ENCODE measurements at regions not wholly inside any gene's neighbourhood (a gene's known extent, or its start where the extent isn't known, plus 50 kb on each side); places are given as distances from the start of the nearest gene placed in this dataset.

DNA sequence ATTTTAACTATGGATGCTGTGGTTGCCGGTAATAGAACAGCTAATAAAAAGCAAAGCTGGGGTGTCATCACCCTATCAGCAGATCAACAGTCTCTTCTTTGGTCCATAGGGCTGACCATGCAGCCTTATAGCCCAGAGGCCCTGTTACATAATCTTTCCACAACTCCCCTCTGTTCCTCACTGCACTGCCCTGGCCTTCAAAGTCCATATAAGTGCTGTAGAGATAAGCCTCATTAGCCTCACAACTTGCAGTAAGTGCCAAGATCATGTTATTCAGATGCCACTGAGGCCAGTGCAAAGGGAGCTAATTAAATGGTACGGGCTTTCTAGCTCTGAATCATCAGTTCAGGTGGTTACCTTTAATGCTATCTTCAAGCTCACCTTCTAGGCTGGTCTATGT is 89.7 kb upstream of the CXCR4 start:
- DNase-seq (no peak), ATAC-seq (peak in 1 of 4 donors; percentile 17)
- H3K36me3 ChIP-seq, result no peaks in the 10 kb centered on the region
- no peak overlapping the region for H3K4me3 ChIP-seq
- no peaks in the 10 kb centered on the region for H3K9me3 ChIP-seq
- TF ChIP-seq, protein P1, sequence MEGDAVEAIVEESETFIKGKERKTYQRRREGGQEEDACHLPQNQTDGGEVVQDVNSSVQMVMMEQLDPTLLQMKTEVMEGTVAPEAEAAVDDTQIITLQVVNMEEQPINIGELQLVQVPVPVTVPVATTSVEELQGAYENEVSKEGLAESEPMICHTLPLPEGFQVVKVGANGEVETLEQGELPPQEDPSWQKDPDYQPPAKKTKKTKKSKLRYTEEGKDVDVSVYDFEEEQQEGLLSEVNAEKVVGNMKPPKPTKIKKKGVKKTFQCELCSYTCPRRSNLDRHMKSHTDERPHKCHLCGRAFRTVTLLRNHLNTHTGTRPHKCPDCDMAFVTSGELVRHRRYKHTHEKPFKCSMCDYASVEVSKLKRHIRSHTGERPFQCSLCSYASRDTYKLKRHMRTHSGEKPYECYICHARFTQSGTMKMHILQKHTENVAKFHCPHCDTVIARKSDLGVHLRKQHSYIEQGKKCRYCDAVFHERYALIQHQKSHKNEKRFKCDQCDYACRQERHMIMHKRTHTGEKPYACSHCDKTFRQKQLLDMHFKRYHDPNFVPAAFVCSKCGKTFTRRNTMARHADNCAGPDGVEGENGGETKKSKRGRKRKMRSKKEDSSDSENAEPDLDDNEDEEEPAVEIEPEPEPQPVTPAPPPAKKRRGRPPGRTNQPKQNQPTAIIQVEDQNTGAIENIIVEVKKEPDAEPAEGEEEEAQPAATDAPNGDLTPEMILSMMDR (IDR thresholded peaks at IDR 0.05), result no peak
- no peak for TF ChIP-seq POLR2A (IDR thresholded peaks at IDR 0.05)
- 78% methylated on average over 1 of the region's 2 CpGs for WGBS (ENCODE audit: insufficient coverage, low coverage, low lambda C conversion rate, missing lambda C conversion rate)
- H3K27ac ChIP-seq, result no peak overlapping the region
- intact Hi-C loops (cut with DNase I), result no loop called here
- H3K4me1 ChIP-seq, result no peaks in the 10 kb centered on the region
- no peaks in the 10 kb centered on the region for H3K27me3 ChIP-seq

DNA sequence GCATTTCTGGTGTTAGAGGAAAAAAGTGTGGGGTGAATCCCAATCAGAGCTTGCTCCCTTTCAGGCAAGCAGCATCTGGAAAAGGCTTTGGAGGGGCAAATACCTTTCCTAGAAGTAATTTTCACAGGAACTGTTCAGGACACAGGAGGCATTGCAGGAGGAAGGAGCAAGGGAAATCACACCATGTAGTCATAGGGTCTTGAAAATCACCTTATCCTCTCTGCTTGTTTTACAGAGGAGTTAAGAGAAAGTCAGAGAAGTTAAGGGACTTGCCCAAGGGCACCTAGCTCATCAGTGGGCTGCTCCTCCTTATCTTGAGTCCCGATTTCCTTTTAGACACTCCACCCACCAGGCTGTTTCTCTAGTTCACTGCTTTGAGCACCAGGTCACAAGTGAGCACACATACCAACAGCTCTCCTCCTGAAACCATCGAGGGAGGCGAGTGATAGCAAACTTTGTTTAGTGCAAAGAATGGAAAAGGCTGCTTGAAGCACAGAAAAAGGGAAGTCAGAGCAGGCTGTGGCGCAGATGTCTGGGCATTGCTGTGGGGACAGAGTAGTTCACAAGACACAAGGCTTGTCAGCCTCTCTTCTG is 89.2 kb upstream of the CXCR4 start:
- Histone ChIP-seq H3K9me3 (no peaks in the 10 kb centered on the region), H3K36me3 (no peaks in the 10 kb centered on the region), H3K4me1 (no peaks in the 10 kb centered on the region), H3K4me3 (no peak overlapping the region), H3K27ac (no peak overlapping the region), H3K27me3 (no peaks in the 10 kb centered on the region)
- 22% methylated on average over 4 of the region's 4 CpGs for WGBS (ENCODE audit: insufficient coverage, low coverage, low lambda C conversion rate, missing lambda C conversion rate)
- intact Hi-C loops (cut with DNase I), result no loop called here
- DNase-seq, result no peak
- TF ChIP-seq POLR2A (IDR thresholded peaks at IDR 0.05), result no peak
- TF ChIP-seq, protein P1 (IDR thresholded peaks at IDR 0.05), result no peak
- ATAC-seq, result peak in 3 of 4 donors; percentile 31 to 61 (median 58)

DNA sequence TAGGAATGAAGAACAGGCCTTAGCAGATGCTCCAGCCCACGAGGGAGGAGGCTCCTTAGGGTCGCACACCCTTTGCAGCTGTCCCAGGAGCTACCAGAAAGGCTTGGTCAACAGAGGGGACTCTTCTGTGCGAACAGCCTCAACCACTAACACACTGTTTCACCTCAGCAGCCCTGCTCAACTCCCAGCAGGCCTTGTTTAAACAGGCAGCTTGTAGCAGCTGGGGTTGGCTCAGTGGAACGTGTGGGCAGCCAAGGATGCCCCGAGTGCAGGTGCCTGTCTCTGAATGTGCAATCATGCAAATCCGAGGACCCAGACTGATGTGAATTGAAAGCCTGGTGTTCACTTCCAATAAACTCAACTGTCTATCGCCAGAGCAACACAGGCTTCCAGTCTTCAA is 88.7 kb upstream of the CXCR4 start:
- TF ChIP-seq POLR2A (IDR thresholded peaks at IDR 0.05), result no peak
- TF ChIP-seq, protein P1 (IDR thresholded peaks at IDR 0.05), result no peak
- intact Hi-C loops (cut with DNase I), result no loop called here
- no peaks in the 10 kb centered on the region for H3K4me1 ChIP-seq
- no peak overlapping the region for H3K4me3 ChIP-seq
- WGBS (ENCODE audit: insufficient coverage, low coverage, low lambda C conversion rate, missing lambda C conversion rate), result 57% methylated on average over 2 of the region's 7 CpGs
- no peaks in the 10 kb centered on the region for H3K9me3 ChIP-seq
- no peaks in the 10 kb centered on the region for H3K36me3 ChIP-seq
- DNase-seq (no peak), ATAC-seq (peak in 1 of 4 donors; percentile 28)
- H3K27me3 ChIP-seq, result no peaks in the 10 kb centered on the region
- no peak overlapping the region for H3K27ac ChIP-seq

DNA sequence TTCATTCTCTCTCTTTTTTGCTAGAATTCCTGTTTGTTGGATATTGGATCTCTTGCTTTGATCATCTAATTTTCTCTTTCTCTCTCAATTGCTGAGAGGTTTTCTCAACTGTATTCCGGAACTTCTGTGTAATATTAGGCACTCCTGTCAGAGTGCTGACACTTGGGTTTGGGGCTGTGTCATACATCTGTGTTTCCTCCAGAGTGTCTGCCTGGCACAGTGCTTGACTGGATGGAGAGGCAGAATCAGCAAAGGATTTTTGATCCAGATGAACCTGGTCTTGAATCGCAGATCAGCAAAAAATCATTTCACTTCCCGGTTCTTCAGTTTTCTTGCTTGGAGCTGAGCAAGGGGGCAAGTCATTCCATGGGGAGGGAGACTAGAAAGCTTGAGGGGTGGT is 87.7 kb upstream of the CXCR4 start:
- no peak overlapping the region for H3K4me3 ChIP-seq
- intact Hi-C loops (cut with DNase I), result no loop called here
- H3K9me3 ChIP-seq, result no peaks in the 10 kb centered on the region
- 57% methylated on average over 2 of the region's 3 CpGs for WGBS (ENCODE audit: insufficient coverage, low coverage, low lambda C conversion rate, missing lambda C conversion rate)
- ATAC-seq, result peak; percentile 46 to 71 (median 66)
- no peaks in the 10 kb centered on the region for H3K36me3 ChIP-seq
- no peaks in the 10 kb centered on the region for H3K27me3 ChIP-seq
- TF ChIP-seq POLR2A (IDR thresholded peaks at IDR 0.05), result no peak
- no peak for DNase-seq
- no peak overlapping the region for H3K27ac ChIP-seq
- H3K4me1 ChIP-seq, result no peaks in the 10 kb centered on the region

DNA sequence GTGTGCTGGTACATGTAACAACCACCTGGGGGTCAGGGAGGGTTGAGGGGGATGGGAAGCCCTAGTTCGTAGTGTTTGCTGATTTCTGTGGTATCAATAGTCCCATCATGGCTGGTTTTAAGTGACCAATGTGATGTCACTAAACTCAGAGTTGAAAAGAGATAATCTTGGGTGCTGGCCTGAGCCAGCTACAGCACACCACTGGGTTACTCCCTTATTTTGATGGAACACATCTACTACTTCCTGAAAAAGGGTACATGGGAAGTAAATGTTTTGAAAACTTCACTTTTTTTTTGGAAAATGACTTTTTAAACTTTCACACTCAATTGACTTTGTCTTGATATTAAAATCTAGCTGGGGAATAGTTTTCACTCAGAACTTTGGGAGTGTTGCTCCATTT is 87.0 kb upstream of the CXCR4 start:
- 25% methylated on average over 1 of the region's 1 CpG for WGBS (ENCODE audit: insufficient coverage, low coverage, low lambda C conversion rate, missing lambda C conversion rate)
- no peaks in the 10 kb centered on the region for H3K27me3 ChIP-seq
- no peak for TF ChIP-seq POLR2A (IDR thresholded peaks at IDR 0.05)
- TF ChIP-seq, protein P1 (IDR thresholded peaks at IDR 0.05), result no peak
- H3K4me1 ChIP-seq, result no peaks in the 10 kb centered on the region
- no peak overlapping the region for H3K4me3 ChIP-seq
- no peaks in the 10 kb centered on the region for H3K9me3 ChIP-seq
- H3K36me3 ChIP-seq, result no peaks in the 10 kb centered on the region
- intact Hi-C loops (cut with DNase I), result no loop called here
- no peak overlapping the region for H3K27ac ChIP-seq
- DNase-seq, result no peak
- ATAC-seq, result peak in 3 of 4 donors; percentile 44 to 59 (median 56)

Measured in right lobe of liver (tissue), 6 donors.